ENCODE measurements at regions not wholly inside any gene's neighbourhood (a gene's known extent, or its start where the extent isn't known, plus 50 kb on each side); places are given as distances from the start of the nearest gene placed in this dataset.

- Histone ChIP-seq H3K27ac (no peak overlapping the region), H3K4me3 (no peak overlapping the region), H3K9me3 (ENCODE audit: low read depth) (no peaks in the 10 kb centered on the region), H4K20me1 (ENCODE audit: insufficient read depth, poor library complexity, severe bottlenecking) (no peaks in the 10 kb centered on the region), H2AFZ (no peak overlapping the region), H3K4me1 (ENCODE audit: insufficient read depth) (no peaks in the 10 kb centered on the region), H3K36me3 (replicated peaks; ENCODE audit: insufficient read depth, low read depth) (no peaks in the 10 kb centered on the region), H3K4me2 (no peak overlapping the region), H3K9me2 (replicated peaks; ENCODE audit: insufficient read depth) (no peaks in the 10 kb centered on the region), H3K79me2 (no peaks in the 10 kb centered on the region), H3K27me3 (no peaks in the 10 kb centered on the region)
- no peak for DNase-seq (ENCODE audit: low spot score)
- 89% methylated on average over 30 of the region's 30 CpGs for WGBS (ENCODE audit: low lambda C conversion rate, missing lambda C conversion rate)
- TF ChIP-seq CTCF (IDR thresholded peaks at IDR 0.05; ENCODE audit: poor library complexity) (no peak), EZH2 (IDR thresholded peaks at IDR 0.05; ENCODE audit: borderline replicate concordance) (no peak), EZH2phosphoT487 (IDR thresholded peaks at IDR 0.05; ENCODE audit: low read depth, severe bottlenecking, unreplicated experiment) (no peak)
These were observed 313.0 kb downstream of the CTTN start for GRCh38 chr11:70711095-70711910.

- H3K27me3 ChIP-seq = no peaks in the 10 kb centered on the region
- WGBS (ENCODE audit: low lambda C conversion rate, missing lambda C conversion rate) = 92% methylated on average over 11 of the region's 11 CpGs
- no peaks in the 10 kb centered on the region for H3K9me2 ChIP-seq (replicated peaks; ENCODE audit: insufficient read depth)
- no peaks in the 10 kb centered on the region for H3K4me1 ChIP-seq (ENCODE audit: insufficient read depth)
- H3K79me2 ChIP-seq = no peaks in the 10 kb centered on the region
- H2AFZ ChIP-seq = no peak overlapping the region
- DNase-seq (ENCODE audit: low spot score) = no peak
- H3K4me2 ChIP-seq = no peak overlapping the region
- no peak overlapping the region for H3K4me3 ChIP-seq
- H3K27ac ChIP-seq = no peak overlapping the region
- TF ChIP-seq CTCF (IDR thresholded peaks at IDR 0.05; ENCODE audit: poor library complexity) (no peak), EZH2phosphoT487 (IDR thresholded peaks at IDR 0.05; ENCODE audit: low read depth, severe bottlenecking, unreplicated experiment) (no peak), EZH2 (IDR thresholded peaks at IDR 0.05; ENCODE audit: borderline replicate concordance) (no peak)
- H4K20me1 ChIP-seq (ENCODE audit: insufficient read depth, poor library complexity, severe bottlenecking) = no peaks in the 10 kb centered on the region
- no peaks in the 10 kb centered on the region for H3K9me3 ChIP-seq (ENCODE audit: low read depth)
- H3K36me3 ChIP-seq (replicated peaks; ENCODE audit: insufficient read depth, low read depth) = no peaks in the 10 kb centered on the region
These were observed 313.5 kb downstream of the CTTN start for GRCh38 chr11:70711911-70712185.

GRCh38 chr11:70712471-70712870, 314.1 kb downstream of the CTTN start:
- WGBS (ENCODE audit: low lambda C conversion rate, missing lambda C conversion rate) = 76% methylated on average over 10 of the region's 10 CpGs
- TF ChIP-seq CTCF (IDR thresholded peaks at IDR 0.05; ENCODE audit: poor library complexity) (no peak), EZH2phosphoT487 (IDR thresholded peaks at IDR 0.05; ENCODE audit: low read depth, severe bottlenecking, unreplicated experiment) (no peak), EZH2 (IDR thresholded peaks at IDR 0.05; ENCODE audit: borderline replicate concordance) (no peak)
- no peak overlapping the region for H3K4me3 ChIP-seq

More at GRCh38 chr11:70712471-70712870, 314.1 kb downstream of the CTTN start:
- H3K4me2 ChIP-seq = no peak overlapping the region
- no peak overlapping the region for H2AFZ ChIP-seq
- no peaks in the 10 kb centered on the region for H3K4me1 ChIP-seq (ENCODE audit: insufficient read depth)
- no peaks in the 10 kb centered on the region for H4K20me1 ChIP-seq (ENCODE audit: insufficient read depth, poor library complexity, severe bottlenecking)
- no peaks in the 10 kb centered on the region for H3K9me3 ChIP-seq (ENCODE audit: low read depth)
- no peaks in the 10 kb centered on the region for H3K79me2 ChIP-seq
- H3K36me3 ChIP-seq (replicated peaks; ENCODE audit: insufficient read depth, low read depth) = no peaks in the 10 kb centered on the region
- DNase-seq (ENCODE audit: low spot score) = no peak
- H3K27ac ChIP-seq = no peak overlapping the region
- H3K9me2 ChIP-seq (replicated peaks; ENCODE audit: insufficient read depth) = no peaks in the 10 kb centered on the region
- no peaks in the 10 kb centered on the region for H3K27me3 ChIP-seq
